Posterior cingulate gyrus (tissue), 11 donors: ENCODE measurements at regions not wholly inside any gene's neighbourhood (a gene's known extent, or its start where the extent isn't known, plus 50 kb on each side); places are given as distances from the start of the nearest gene placed in this dataset.
"Not testable (repeated sequence)": the region's sequence is repeated elsewhere in the genome, so short reads cannot be mapped to it uniquely, and the experiment has no call there.

Experiments
- DNase-seq, 10 donors: peaks; one replicate each; pipeline versions ENCODE4 v3.0.0 to v3.0.0-alpha.2; 2020 to 2021; ENCODE audit warnings: mixed read lengths in 3 of 10
- intact Hi-C: fragments of 100-400 bp; cut with DNase I; formaldehyde crosslinking; loops from one replicate; pipeline ENCODE4 v1.15.1; 2023

- intact Hi-C loops, result no loop called here
- peak in 2 of 10 donors; percentile 4 to 22 for DNase-seq
Observed at GRCh38 chr20:63145156-63145555, 70.8 kb downstream of the YTHDF1 start.

GRCh38 chr20:63142933-63143332 lies 73.0 kb downstream of the YTHDF1 start:
- peak in 1 of 10 donors; percentile 52 for DNase-seq
- intact Hi-C loops, result no loop called here

GRCh38 chr20:63141531-63141930 lies 74.4 kb downstream of the YTHDF1 start:
- peak in 3 of 10 donors; percentile 8 to 52 (median 40) for DNase-seq
- intact Hi-C loops, result no loop called here

- peak in 5 of 10 donors; percentile 2 to 75 (median 23) for DNase-seq
- intact Hi-C loops, result no loop called here
Observed at GRCh38 chr20:63140514-63141433, 75.2 kb downstream of the YTHDF1 start.

DNA sequence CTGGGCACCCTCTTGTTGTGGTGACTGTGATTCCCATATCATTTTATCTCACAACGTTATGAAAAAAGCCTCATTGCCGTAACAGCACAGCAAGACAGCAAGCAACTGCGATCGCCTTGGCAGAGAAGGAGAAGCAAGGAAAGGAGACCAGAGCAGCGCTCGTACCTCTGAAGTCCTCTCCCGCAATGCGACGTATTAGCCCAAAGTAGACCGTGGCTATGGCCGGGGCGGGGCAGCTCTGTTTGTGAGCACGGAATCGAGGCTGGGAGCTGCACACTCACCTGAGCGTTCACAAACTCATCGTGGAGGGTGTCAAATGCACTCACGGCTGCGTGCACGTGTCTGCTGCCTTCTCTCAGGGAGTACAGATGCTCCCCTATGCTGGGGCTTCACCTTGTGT lies 76.1 kb downstream of the YTHDF1 start:
- peak in 2 of 10 donors; percentile 33 to 50 for DNase-seq
- intact Hi-C loops, result no loop called here

- DNase-seq, result peak in 4 of 10 donors; percentile 11 to 69 (median 40)
- intact Hi-C loops, result no loop called here
Observed at GRCh38 chr20:63139356-63139755, 76.6 kb downstream of the YTHDF1 start.

GRCh38 chr20:63138855-63139341 lies 77.0 kb downstream of the YTHDF1 start:
- DNase-seq, result peak in 4 of 10 donors; percentile 23 to 67 (median 58)

DNA sequence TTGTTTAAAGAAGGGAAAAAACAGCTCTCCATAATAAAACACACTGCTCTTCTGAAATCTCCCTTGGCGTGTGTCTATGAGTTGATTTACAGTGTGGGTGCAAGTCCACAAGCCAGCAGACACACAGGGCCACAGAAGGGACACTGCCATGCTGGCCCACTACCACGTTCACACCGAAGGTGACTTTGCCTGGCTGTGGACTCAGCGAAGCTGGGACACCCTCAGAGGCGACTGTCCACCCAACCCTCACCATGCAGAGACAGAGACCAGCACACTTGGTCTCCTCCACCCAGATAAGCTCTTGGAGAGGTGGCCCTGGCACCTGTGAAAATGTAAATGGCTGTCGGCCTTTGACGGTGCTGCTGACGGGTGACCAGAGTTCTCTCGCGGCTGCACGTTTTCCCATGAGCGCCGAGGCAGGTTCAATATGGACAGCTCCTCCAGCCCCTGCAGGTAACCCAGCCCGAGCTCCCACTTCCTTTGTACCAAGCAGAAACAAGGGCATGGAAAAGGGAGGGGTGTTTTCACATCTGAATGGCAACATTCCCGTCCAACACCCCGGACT lies 78.0 kb downstream of the YTHDF1 start:
- peak in 4 of 10 donors; percentile 9 to 75 (median 44) for DNase-seq
- intact Hi-C loops, result no loop called here

More at GRCh38 chr20:63138855-63139341, 77.0 kb downstream of the YTHDF1 start:
- intact Hi-C loops, result no loop called here

GRCh38 chr20:63136296-63136695 lies 79.6 kb downstream of the YTHDF1 start:
- intact Hi-C loops, result no loop called here
- peak in 5 of 10 donors; percentile 4 to 67 (median 47) for DNase-seq

DNA sequence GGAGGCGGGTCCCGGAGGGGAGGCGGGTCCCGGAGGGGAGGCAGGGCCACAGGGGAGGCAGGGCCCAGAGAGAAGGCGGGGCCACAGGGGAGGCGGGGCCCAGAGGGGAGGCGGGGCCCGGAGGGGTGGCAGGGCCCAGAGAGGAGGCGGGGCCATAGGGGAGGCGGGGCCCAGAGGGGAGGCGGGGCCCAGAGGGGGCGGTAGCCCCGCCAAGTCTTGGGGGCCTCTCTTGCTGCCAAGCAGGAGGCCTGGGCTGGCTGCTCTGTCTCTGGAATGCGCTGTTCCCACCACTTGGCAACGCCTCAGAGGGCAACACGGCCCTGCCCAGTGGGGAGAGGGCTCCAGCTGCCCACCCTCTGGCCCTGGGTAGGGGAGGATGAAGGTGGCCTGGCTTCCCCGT lies 80.5 kb downstream of the YTHDF1 start:
- intact Hi-C loops, result no loop called here

DNA sequence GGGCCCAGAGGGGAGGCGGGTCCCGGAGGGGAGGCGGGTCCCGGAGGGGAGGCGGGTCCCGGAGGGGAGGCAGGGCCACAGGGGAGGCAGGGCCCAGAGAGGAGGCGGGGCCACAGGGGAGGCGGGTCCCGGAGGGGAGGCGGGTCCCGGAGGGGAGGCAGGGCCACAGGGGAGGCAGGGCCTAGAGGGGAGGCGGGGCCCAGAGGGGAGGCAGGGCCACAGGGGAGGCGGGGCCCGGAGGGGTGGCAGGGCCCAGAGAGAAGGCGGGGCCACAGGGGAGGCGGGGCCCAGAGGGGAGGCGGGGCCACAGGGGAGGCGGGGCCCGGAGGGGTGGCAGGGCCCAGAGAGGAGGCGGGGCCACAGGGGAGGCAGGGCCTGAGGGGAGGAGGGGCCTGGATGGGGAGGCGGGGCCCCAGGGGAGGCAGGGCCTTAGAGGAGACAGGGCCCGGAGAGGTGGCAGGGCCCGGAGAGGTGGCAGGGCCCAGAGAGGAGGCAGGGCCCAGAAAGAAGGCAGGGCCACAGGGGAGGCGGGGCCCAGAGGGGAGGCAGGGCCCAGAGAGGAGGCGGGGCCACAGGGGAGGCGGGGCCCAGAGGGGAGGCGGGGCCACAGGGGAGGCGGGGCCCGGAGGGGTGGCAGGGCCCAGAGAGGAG lies 81.1 kb downstream of the YTHDF1 start:
- DNase-seq, result peak in 1 of 10 donors; percentile 30
- intact Hi-C loops, result not testable (repeated sequence)

More for the DNA sequence above, 80.5 kb downstream of the YTHDF1 start:
- peak in 3 of 10 donors; percentile 12 to 69 (median 58) for DNase-seq

- DNase-seq, result peak in 4 of 10 donors; percentile 2 to 83 (median 51)
- intact Hi-C loops, result no loop called here
Observed at GRCh38 chr20:63134201-63134612, 81.7 kb downstream of the YTHDF1 start.

- DNase-seq, result peak in 4 of 10 donors; percentile 3 to 72 (median 47)
Observed at GRCh38 chr20:63133481-63134091, 82.3 kb downstream of the YTHDF1 start.

DNA sequence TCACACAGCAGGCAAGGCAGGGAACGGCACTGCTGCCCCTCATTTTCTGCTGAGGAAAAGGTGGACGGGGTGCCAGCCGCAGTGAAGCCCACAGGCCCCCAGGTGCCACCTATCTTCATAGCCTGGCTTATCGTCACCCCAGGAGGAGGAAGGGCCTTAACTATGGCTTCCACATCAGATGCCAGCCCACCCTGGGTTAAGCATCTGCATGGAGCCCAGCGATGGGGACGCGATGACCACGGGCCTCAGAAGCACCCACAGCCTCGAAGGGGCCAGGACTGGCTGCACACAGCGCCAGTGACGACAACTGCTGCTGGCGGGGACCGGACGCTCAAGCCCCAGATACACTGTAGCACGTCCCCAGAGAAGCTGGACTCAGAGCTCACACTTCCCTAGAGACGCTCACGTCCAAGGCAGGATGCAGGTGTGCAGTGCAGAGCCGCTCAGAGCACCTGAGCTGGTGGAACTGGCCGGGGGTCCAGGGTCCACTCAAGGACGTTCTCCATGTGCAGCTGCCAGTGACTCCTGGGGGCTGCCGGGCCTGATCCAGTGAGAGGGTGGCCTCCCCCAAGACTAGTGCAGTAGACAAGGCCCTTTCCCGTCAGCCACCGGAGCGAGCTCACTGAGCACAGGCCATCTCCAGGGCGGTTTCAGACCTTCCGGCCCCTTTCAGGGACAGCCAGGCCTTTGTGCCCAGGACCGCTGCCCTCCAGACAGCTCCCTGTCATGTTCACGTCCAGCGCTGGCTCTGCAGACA lies 83.0 kb downstream of the YTHDF1 start:
- peak in 5 of 10 donors; percentile 2 to 70 (median 45) for DNase-seq
- intact Hi-C loops, result no loop called here

More at GRCh38 chr20:63133481-63134091, 82.3 kb downstream of the YTHDF1 start:
- intact Hi-C loops, result no loop called here

DNA sequence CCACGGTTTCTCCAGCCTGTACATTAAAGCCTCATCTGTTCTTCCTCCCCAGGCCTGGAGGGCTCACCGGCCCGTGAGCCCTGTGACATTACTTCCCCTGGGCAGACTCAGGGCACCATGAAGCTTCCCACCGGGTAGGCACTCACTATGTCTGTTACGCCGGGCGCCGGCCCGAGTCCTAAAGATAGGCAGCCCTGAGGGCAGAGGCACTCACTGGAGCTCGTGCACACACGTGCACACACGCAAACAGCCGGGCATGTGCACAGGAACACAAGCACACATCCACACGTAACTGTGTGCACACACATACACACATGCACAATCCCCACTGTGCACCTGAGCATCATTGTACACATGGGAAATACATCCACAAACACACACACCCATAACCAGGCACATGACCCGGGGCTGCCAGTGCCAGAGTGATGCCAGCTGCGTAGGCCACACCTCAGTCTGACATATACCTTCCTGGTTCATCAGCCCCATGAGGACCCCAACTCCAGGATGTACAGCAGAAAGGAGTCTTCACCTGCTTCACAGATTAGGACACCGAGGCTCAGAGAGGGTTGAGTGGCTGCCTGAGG lies 83.7 kb downstream of the YTHDF1 start:
- intact Hi-C loops, result no loop called here

GRCh38 chr20:63130658-63131577 lies 85.0 kb downstream of the YTHDF1 start:
- intact Hi-C loops, result no loop called here
- DNase-seq, result peak in 6 of 10 donors; percentile 3 to 80 (median 31)

More for the DNA sequence above, 83.7 kb downstream of the YTHDF1 start:
- DNase-seq, result peak in 4 of 10 donors; percentile 7 to 79 (median 50)

- intact Hi-C loops, result no loop called here
- DNase-seq, result peak in 4 of 10 donors; percentile 12 to 62 (median 36)
Observed at GRCh38 chr20:63129991-63130657, 85.8 kb downstream of the YTHDF1 start.
